HFFc6 (cell line): ENCODE measurements at regions not wholly inside any gene's neighbourhood (a gene's known extent, or its start where the extent isn't known, plus 50 kb on each side); places are given as distances from the start of the nearest gene placed in this dataset.
A peak's percentile ranks its signal among the peaks of the same experiment; 100 is the strongest.

Experiments used
- DNase-seq: peaks from one replicate; pipeline ENCODE4 v3.0.0-alpha.2; 2018
- H3K27ac Mint-ChIP-seq: 2 replicates; pipeline ENCODE4 v1.8.0; 2020; ENCODE audit warnings: mild to moderate bottlenecking, mixed read lengths
- H3K27me3 Mint-ChIP-seq: 2 replicates; pipeline ENCODE4 v1.8.0; 2021; ENCODE audit warnings: mild to moderate bottlenecking, moderate library complexity, mixed read lengths; ENCODE audit not compliant: insufficient read depth
- H3K36me3 Mint-ChIP-seq: 2 replicates; pipeline ENCODE4 v1.8.0; 2021; ENCODE audit warnings: low read depth, mixed read lengths
- H3K4me1 Mint-ChIP-seq: 2 replicates; pipeline ENCODE4 v1.8.0; 2020; ENCODE audit warnings: low read depth, mixed read lengths
- H3K4me3 Mint-ChIP-seq: 2 replicates; pipeline ENCODE4 v1.8.0; 2020; ENCODE audit warnings: mild to moderate bottlenecking, moderate library complexity, mixed read lengths
- H3K9me3 Mint-ChIP-seq: 2 replicates; pipeline ENCODE4 v1.8.0; 2020; ENCODE audit warnings: mild to moderate bottlenecking, mixed read lengths
- TF ChIP-seq, protein P1 (sequence below): fragments of 200-600 bp; sonication (generic); IDR thresholded peaks from 2 replicates; pipeline ENCODE4 v1.5.0; 2021; ENCODE audit warnings: antibody characterized with exemption, mild to moderate bottlenecking

DNA sequence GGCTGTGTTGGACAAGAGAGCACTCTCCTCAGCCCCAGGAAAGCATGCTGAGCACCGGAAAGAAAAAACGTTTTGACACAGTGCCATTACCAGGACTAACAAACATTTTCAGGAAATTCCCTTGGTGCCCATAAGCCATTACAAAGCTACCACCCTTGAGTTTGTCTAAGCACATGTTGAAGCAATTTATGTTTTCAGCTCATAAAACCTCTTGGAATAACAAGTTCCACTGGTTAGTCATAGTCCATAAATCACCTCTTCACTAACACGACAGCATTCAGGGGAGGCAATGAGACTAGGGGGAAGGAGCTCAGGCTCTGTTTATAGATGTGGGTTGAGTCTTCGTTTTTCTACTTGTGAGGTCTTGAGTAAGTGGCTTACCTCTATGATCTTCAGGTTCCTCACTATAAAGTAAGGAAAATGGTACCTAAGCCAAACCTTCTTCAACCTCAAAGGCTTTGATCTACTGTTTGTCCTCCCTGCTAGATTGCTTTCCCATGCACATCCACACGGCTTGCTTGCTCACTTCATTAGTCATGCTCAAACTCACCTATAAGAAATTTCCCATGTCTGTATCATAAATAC lies 65.4 kb downstream of the DRD1 start:
- DNase-seq, result peak; percentile 46
- TF ChIP-seq, protein P1, sequence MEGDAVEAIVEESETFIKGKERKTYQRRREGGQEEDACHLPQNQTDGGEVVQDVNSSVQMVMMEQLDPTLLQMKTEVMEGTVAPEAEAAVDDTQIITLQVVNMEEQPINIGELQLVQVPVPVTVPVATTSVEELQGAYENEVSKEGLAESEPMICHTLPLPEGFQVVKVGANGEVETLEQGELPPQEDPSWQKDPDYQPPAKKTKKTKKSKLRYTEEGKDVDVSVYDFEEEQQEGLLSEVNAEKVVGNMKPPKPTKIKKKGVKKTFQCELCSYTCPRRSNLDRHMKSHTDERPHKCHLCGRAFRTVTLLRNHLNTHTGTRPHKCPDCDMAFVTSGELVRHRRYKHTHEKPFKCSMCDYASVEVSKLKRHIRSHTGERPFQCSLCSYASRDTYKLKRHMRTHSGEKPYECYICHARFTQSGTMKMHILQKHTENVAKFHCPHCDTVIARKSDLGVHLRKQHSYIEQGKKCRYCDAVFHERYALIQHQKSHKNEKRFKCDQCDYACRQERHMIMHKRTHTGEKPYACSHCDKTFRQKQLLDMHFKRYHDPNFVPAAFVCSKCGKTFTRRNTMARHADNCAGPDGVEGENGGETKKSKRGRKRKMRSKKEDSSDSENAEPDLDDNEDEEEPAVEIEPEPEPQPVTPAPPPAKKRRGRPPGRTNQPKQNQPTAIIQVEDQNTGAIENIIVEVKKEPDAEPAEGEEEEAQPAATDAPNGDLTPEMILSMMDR, result no peak
- no peak overlapping the region for H3K4me3 Mint-ChIP-seq
- peaks cover 48% of the 10 kb centered on the region for H3K9me3 Mint-ChIP-seq
- H3K36me3 Mint-ChIP-seq, result no peaks in the 10 kb centered on the region
- 0 out of 2 replicates have a peak, but pooled peaks cover 2% of the 10 kb centered on the region for H3K27me3 Mint-ChIP-seq
- H3K4me1 Mint-ChIP-seq, result no peaks in the 10 kb centered on the region
- no peak overlapping the region for H3K27ac Mint-ChIP-seq

DNA sequence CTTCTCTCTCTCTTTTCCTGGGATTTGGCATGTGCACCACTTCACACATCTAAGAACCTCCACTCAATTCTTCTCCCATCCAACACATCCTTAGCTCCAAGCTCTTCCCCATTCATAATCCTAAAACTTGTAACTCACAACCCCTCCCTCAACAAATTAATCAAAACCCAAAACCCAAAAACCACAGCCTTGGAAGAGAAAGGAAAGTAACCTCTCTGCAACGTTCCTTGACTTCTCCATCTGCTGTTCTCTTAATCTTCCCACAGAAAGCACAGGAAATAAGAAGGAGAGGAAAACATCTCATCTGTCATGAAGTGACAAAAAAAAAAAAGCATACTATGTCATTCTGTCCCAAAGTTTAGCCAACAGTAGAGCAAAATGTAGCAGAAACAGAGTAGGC lies 66.2 kb downstream of the DRD1 start:
- Mint-ChIP-seq H3K27ac (no peak overlapping the region), H3K27me3 (0 out of 2 replicates have a peak, but pooled peaks cover 4% of the 10 kb centered on the region)
- no peak for DNase-seq

DNA sequence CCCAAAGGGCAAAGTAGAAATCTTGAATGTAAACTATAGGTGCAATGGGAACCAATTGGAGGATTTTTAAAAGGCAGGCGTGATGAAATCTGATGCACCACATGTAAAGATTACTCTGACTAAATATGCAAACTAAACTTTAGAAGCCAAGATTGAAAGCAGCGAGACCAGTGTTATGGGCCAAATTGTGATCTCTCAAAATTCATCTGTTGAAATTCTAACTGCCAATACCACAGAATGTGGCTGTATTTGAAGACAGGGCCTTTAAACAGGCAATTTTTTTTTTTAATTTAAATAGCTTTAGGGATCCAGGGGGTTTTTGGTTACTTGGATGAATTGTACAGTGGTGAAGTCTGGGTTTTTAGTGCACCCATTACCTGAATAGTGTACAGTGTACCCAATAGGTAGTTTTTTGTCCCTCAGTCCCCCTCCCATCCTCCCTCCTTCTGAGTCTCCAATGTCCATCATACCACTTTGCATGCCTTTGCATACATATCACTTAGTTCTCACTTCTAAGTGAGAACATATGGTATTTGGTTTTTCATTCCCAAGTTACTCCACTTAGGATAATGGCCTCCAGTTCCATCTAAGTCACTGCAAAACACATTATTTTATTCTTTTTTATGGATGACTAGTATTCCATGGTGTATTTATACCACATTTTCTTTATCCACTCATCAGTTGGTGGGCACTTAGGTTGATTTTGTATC lies 69.7 kb downstream of the DRD1 start:
- Mint-ChIP-seq H3K4me3 (no peak overlapping the region), H3K9me3 (peaks cover 36% of the 10 kb centered on the region), H3K36me3 (no peaks in the 10 kb centered on the region), H3K27me3 (0 out of 2 replicates have a peak, but pooled peaks cover 1% of the 10 kb centered on the region), H3K27ac (no peak overlapping the region), H3K4me1 (no peaks in the 10 kb centered on the region)
- TF ChIP-seq, protein P1, result no peak
- no peak for DNase-seq

More for the DNA sequence above, 66.2 kb downstream of the DRD1 start:
- TF ChIP-seq, protein P1, result no peak
- Mint-ChIP-seq H3K4me1 (no peaks in the 10 kb centered on the region), H3K36me3 (no peaks in the 10 kb centered on the region), H3K4me3 (no peak overlapping the region), H3K9me3 (peaks cover 46% of the 10 kb centered on the region)

DNA sequence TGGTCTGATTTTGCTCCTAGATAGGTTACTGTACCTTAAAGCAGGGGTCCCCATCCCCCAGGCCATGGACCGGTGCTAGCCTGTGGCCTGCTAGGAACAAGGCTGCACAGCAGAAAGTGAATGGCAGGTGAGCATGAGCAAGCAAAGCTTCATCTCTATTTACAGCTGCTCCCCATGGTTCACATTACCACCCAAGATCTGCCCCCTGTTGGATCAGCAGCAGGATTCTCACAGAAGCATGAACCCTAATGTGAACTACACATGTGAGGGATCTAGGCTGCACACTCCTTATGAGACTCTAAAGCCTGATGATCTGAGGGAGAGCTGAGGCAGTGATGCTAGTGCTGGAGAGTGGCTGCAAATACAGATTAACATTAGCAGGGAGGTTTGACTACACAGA lies 78.1 kb downstream of the DRD1 start:
- H3K9me3 Mint-ChIP-seq, result peaks cover 36% of the 10 kb centered on the region
- H3K27me3 Mint-ChIP-seq, result peaks cover 4% of the 10 kb centered on the region; the same call in 1 of the 2 replicates
- no peak overlapping the region for H3K27ac Mint-ChIP-seq
- TF ChIP-seq, protein P1, result no peak
- no peaks in the 10 kb centered on the region for H3K4me1 Mint-ChIP-seq
- no peak for DNase-seq
- H3K36me3 Mint-ChIP-seq, result no peaks in the 10 kb centered on the region; the same call in 1 of the 2 replicates
- no peak overlapping the region for H3K4me3 Mint-ChIP-seq

DNA sequence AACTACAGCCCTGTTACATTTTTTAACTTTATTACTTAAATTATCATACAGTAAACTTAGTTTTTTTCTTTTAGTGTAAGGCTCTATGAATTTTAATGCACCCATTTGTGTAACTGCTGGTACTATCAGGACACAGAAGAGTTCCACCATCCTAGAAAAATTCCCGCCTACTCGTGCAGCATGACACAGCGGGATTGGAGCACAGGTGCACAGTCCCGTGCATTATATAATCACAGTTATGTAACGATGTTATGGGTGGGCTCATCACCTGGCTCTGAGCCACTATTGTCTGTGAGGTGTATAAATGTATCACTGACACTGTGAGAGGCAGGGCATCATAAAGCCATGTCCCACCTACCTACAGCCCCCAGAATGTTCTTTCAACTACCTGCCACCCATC lies 80.7 kb downstream of the DRD1 start:
- Mint-ChIP-seq H3K27ac (no peak overlapping the region), H3K9me3 (peaks cover 43% of the 10 kb centered on the region), H3K27me3 (peaks cover 4% of the 10 kb centered on the region; the same call in 1 of the 2 replicates), H3K36me3 (no peaks in the 10 kb centered on the region; the same call in 1 of the 2 replicates), H3K4me3 (no peak overlapping the region), H3K4me1 (no peaks in the 10 kb centered on the region)
- no peak for DNase-seq
- TF ChIP-seq, protein P1, result no peak
